Hepatocyte (in vitro differentiated cells): ENCODE measurements at regions not wholly inside any gene's neighbourhood (a gene's known extent, or its start where the extent isn't known, plus 50 kb on each side); places are given as distances from the start of the nearest gene placed in this dataset.

ENCODE experiments used
- DNase-seq: peaks from one replicate; pipeline ENCODE4 v3.0.0-alpha.2; 2016; ENCODE audit warnings: low spot score
- H2AFZ ChIP-seq: fragments of 200-600 bp; sonication (generic); 2 replicates; pipeline ENCODE4 v1.6.0; 2016; ENCODE audit warnings: antibody characterized with exemption, mild to moderate bottlenecking
- H3K27ac ChIP-seq: fragments of 200-600 bp; sonication (generic); 2 replicates; pipeline ENCODE4 v1.5.1; 2016; ENCODE audit warnings: mild to moderate bottlenecking
- H3K27me3 ChIP-seq: fragments of 200-600 bp; sonication (generic); 2 replicates; pipeline ENCODE4 v1.6.1; 2016
- H3K36me3 ChIP-seq: fragments of 200-600 bp; sonication (generic); replicated peaks from 2 replicates; pipeline ENCODE4 v1.5.1; 2016; ENCODE audit warnings: low read depth; ENCODE audit not compliant: insufficient read depth
- H3K4me1 ChIP-seq: fragments of 200-600 bp; sonication (generic); 2 replicates; pipeline ENCODE4 v1.5.1; 2016; ENCODE audit warnings: mild to moderate bottlenecking, moderate library complexity; ENCODE audit not compliant: insufficient read depth
- H3K4me2 ChIP-seq: fragments of 200-600 bp; sonication (generic); 2 replicates; pipeline ENCODE4 v1.6.0; 2016
- H3K4me3 ChIP-seq: fragments of 200-600 bp; sonication (generic); 2 replicates; pipeline ENCODE4 v1.5.1; 2016; ENCODE audit warnings: mild to moderate bottlenecking
- H3K79me2 ChIP-seq: fragments of 200-600 bp; sonication (generic); 2 replicates; pipeline ENCODE4 v1.6.0; 2017; ENCODE audit warnings: mild to moderate bottlenecking
- H3K9me2 ChIP-seq: fragments of 200-600 bp; sonication (generic); replicated peaks from 2 replicates; pipeline ENCODE4 v1.6.0; 2017; ENCODE audit warnings: mild to moderate bottlenecking; ENCODE audit not compliant: insufficient read depth
- H3K9me3 ChIP-seq: fragments of 200-600 bp; sonication (generic); 2 replicates; pipeline ENCODE4 v1.5.1; 2016; ENCODE audit warnings: low read depth, mild to moderate bottlenecking
- H4K20me1 ChIP-seq: fragments of 200-600 bp; sonication (generic); 2 replicates; pipeline ENCODE4 v1.6.0; 2016; ENCODE audit warnings: mild to moderate bottlenecking; ENCODE audit not compliant: insufficient read depth, poor library complexity, severe bottlenecking
- EZH2 ChIP-seq: fragments of 200-600 bp; sonication (generic); IDR thresholded peaks from 2 replicates; pipeline ENCODE4 v1.6.1; 2016; ENCODE audit warnings: antibody characterized with exemption, mild to moderate bottlenecking, borderline replicate concordance
- EZH2phosphoT487 ChIP-seq: fragments of 200-600 bp; sonication (generic); IDR thresholded peaks from one replicate; pipeline ENCODE4 v1.6.1; 2018; ENCODE audit warnings: antibody characterized with exemption, mild to moderate bottlenecking, low read depth, moderate library complexity; ENCODE audit not compliant: unreplicated experiment, severe bottlenecking
- WGBS: methylation state at CpG from one replicate; pipeline ENCODE4 v1.1.6; 2016; ENCODE audit warnings: low lambda C conversion rate; ENCODE audit errors: missing lambda C conversion rate; 5-methylcytosine and 5-hydroxymethylcytosine counted together
- TF ChIP-seq, protein P1 (sequence below): fragments of 200-600 bp; sonication (generic); IDR thresholded peaks from 2 replicates; pipeline ENCODE4 v1.5.1; 2016; ENCODE audit warnings: antibody characterized with exemption, mild to moderate bottlenecking; ENCODE audit not compliant: poor library complexity

GRCh38 chr20:57804470-57805250 is 94.8 kb upstream of the PMEPA1 start:
- no peaks in the 10 kb centered on the region for H3K9me2 ChIP-seq
- no peak overlapping the region for H3K4me2 ChIP-seq
- no peak for TF ChIP-seq EZH2
- TF ChIP-seq, protein P1, sequence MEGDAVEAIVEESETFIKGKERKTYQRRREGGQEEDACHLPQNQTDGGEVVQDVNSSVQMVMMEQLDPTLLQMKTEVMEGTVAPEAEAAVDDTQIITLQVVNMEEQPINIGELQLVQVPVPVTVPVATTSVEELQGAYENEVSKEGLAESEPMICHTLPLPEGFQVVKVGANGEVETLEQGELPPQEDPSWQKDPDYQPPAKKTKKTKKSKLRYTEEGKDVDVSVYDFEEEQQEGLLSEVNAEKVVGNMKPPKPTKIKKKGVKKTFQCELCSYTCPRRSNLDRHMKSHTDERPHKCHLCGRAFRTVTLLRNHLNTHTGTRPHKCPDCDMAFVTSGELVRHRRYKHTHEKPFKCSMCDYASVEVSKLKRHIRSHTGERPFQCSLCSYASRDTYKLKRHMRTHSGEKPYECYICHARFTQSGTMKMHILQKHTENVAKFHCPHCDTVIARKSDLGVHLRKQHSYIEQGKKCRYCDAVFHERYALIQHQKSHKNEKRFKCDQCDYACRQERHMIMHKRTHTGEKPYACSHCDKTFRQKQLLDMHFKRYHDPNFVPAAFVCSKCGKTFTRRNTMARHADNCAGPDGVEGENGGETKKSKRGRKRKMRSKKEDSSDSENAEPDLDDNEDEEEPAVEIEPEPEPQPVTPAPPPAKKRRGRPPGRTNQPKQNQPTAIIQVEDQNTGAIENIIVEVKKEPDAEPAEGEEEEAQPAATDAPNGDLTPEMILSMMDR = no peak
- no peak for TF ChIP-seq EZH2phosphoT487
- H4K20me1 ChIP-seq = no peaks in the 10 kb centered on the region
- H2AFZ ChIP-seq = no peak overlapping the region
- no peak for DNase-seq
- H3K4me1 ChIP-seq = no peaks in the 10 kb centered on the region
- H3K36me3 ChIP-seq = no peaks in the 10 kb centered on the region
- H3K27me3 ChIP-seq = no peaks in the 10 kb centered on the region
- no peak overlapping the region for H3K27ac ChIP-seq
- H3K4me3 ChIP-seq = no peak overlapping the region
- H3K79me2 ChIP-seq = no peaks in the 10 kb centered on the region
- 61% methylated on average over 10 of the region's 14 CpGs for WGBS
- H3K9me3 ChIP-seq = no peaks in the 10 kb centered on the region

- H3K36me3 ChIP-seq = no peaks in the 10 kb centered on the region
- H3K27me3 ChIP-seq = no peaks in the 10 kb centered on the region
- DNase-seq = no peak
- H4K20me1 ChIP-seq = no peaks in the 10 kb centered on the region
- no peaks in the 10 kb centered on the region for H3K9me3 ChIP-seq
- H3K27ac ChIP-seq = no peak overlapping the region
- H3K9me2 ChIP-seq = no peaks in the 10 kb centered on the region
- no peak overlapping the region for H3K4me2 ChIP-seq
- 75% methylated on average over 10 of the region's 10 CpGs for WGBS
- H3K4me1 ChIP-seq = no peaks in the 10 kb centered on the region
- H2AFZ ChIP-seq = no peak overlapping the region
- H3K4me3 ChIP-seq = no peak overlapping the region
- H3K79me2 ChIP-seq = no peaks in the 10 kb centered on the region
- TF ChIP-seq EZH2phosphoT487 = no peak
- TF ChIP-seq, protein P1 = no peak
- TF ChIP-seq EZH2 = no peak
Observed at GRCh38 chr20:57803508-57804005, 93.7 kb upstream of the PMEPA1 start.

DNA sequence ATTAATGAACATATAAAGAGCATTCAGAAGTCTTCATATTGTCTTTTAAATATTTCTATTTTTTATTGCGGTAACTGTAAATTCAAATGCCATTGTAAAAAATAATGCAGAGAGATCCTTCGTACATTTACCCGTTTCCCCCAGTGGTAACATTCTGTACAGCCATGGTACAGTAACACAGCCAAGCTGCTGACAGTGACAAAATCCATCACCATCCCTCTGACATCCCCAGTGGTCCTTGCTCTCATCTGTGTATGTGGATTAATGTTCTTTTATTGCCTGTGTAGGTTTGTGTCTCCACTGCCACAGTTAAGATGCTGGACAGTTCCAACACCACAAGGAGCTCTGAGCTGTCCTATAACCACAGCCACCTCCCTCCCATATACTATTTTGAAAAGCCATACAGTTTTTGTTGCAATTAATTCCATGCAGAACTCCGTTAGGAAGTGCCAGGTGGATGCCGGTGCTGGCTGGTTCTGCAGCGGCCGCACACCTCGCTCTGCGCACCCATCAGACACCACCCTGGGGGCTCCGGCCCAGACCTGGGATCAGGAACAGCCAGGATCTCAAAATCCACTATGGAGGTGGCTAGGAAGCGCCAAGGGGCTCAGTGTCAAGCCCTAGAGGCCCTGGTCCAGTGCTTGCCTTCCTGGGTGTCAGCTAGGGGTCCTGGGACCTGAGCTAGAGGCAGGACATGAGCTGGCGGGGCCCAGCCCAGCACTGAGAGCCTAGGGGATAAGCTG is 93.1 kb upstream of the PMEPA1 start:
- no peak for TF ChIP-seq EZH2phosphoT487
- TF ChIP-seq, protein P1 = no peak
- TF ChIP-seq EZH2 = no peak
- DNase-seq = no peak

More for the DNA sequence above, 93.1 kb upstream of the PMEPA1 start:
- no peaks in the 10 kb centered on the region for H3K36me3 ChIP-seq
- no peaks in the 10 kb centered on the region for H3K79me2 ChIP-seq
- 85% methylated on average over 12 of the region's 12 CpGs for WGBS
- H3K4me3 ChIP-seq = no peak overlapping the region
- H3K27me3 ChIP-seq = no peaks in the 10 kb centered on the region
- no peaks in the 10 kb centered on the region for H3K4me1 ChIP-seq
- H3K27ac ChIP-seq = no peak overlapping the region
- H2AFZ ChIP-seq = no peak overlapping the region
- H3K4me2 ChIP-seq = no peak overlapping the region
- no peaks in the 10 kb centered on the region for H3K9me3 ChIP-seq
- H3K9me2 ChIP-seq = no peaks in the 10 kb centered on the region
- no peaks in the 10 kb centered on the region for H4K20me1 ChIP-seq
